Activated CD4-positive, alpha-beta T cell treated with anti-CD3 and anti-CD28 coated beads, Interleukin-10, Interleukin-2, amounts not matched to agents 100 ng/mL and 50 ng/mL, durations not matched to agents 16 hours and 8 hours (primary cell): ENCODE measurements at regions not wholly inside any gene's neighbourhood (a gene's known extent, or its start where the extent isn't known, plus 50 kb on each side); places are given as distances from the start of the nearest gene placed in this dataset.

Experiments used
- DNase-seq: peaks from one replicate; pipeline ENCODE4 v3.0.0-alpha.2; 2020

DNA sequence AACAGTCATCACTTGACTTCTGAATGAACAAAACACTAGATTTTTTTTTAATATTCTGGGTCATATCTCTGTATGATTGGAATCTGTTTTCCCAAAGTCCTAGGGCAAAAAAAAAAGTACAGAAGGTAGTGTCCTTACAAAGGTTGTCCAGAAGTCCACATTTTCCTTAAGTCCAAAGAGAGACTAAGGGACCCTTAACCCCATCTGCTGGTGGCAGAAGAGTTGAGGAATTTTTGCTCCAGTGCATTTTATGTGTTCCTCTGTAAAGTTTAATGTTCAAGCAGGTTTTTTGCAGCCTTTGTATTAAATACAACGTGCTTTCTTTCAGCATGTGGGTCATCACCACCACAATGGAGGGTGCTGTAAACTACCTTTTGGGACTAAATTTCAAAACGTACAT is 215.9 kb downstream of the SP3 start:
- DNase-seq, result no peak

DNA sequence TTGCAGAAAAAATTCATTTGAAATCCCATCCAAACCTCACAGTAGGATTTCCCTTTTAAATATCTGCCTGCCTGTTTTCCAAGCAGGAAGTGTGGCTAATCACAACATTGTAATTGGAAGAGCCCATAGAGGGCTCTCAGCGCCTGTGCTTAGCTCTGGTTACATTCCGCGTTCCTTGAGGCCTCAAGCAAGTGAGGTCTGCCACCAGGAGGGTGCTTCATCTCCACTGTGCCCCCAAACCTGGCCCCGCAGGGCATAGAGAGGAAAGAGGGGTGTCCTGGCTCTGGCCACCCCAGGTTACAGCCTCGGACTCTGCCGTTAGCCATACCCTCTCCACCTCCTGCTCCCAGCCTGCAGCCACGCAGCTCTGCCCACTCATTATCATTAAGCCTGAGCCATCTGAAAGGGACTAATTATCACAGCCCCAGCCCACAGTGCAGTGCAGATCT is 214.8 kb downstream of the SP3 start:
- DNase-seq, result no peak

GRCh38 chr2:173750831-173751230 is 214.3 kb downstream of the SP3 start:
- no peak for DNase-seq

- DNase-seq, result no peak
Observed at GRCh38 chr2:173751245-173751975, 213.8 kb downstream of the SP3 start.

DNA sequence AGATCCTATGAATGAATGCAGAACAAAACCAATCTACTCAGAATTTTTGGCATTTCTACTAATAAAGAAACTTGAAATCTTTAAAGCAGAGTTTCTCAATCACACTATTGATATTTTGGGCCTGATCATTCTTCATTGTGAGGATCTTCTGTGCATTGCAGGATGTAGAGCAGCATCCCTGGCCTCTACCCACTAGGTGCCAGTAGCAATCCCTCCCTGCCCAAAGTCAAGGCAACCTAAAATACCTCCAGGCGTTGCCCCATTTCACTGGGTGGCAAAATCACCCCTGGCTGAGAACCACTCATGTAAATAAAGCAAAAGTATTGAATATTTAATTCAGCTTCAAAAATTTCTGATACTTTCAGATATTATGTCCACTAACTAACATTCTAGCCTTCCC is 213.0 kb downstream of the SP3 start:
- DNase-seq, result no peak

DNA sequence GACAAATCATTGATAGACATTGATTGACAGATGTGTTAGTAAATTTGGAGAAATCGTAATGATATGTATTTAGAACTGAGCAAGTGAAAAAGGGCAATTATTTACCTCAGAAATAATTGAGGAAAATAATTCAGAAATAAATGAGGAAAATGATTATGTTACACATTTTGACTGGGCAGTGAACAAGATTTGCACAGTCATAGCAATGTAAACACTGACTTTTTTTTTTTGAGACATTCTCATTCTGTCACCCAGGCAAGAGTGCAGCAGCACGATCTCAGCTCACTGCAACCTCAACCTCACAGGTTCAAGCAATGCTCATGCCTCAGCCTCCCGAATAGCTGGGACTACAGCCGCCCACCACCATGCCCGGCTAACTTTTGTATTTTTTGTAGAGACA is 211.7 kb downstream of the SP3 start:
- no peak for DNase-seq

GRCh38 chr2:173754165-173754564 is 211.0 kb downstream of the SP3 start:
- no peak for DNase-seq

GRCh38 chr2:173754837-173755236 is 210.3 kb downstream of the SP3 start:
- no peak for DNase-seq

GRCh38 chr2:173755798-173756197 is 209.4 kb downstream of the SP3 start:
- DNase-seq, result no peak

DNA sequence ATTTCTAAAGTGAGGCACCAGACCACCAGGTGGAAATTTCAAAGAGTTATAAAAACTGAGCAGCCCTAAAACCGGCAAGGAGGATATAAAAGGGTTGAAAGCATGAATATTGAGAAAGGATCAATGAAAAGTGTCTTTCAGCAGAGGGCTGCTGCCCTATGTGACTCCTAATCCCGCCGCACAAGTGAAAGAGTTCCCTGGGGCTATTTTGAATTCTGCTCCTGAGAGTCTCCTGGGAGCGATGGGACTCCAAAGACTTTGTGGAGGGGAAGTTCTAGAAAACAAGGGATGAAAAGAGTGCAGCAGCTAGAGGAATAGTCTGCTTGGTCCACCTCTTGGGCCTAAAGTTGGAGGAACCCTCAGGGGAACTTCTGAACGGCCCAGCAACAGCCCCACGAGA is 205.2 kb downstream of the SP3 start:
- DNase-seq, result no peak

- no peak for DNase-seq
Observed at GRCh38 chr2:173760553-173760952, 204.6 kb downstream of the SP3 start.

GRCh38 chr2:173761603-173762119 is 203.5 kb downstream of the SP3 start:
- DNase-seq, result no peak

DNA sequence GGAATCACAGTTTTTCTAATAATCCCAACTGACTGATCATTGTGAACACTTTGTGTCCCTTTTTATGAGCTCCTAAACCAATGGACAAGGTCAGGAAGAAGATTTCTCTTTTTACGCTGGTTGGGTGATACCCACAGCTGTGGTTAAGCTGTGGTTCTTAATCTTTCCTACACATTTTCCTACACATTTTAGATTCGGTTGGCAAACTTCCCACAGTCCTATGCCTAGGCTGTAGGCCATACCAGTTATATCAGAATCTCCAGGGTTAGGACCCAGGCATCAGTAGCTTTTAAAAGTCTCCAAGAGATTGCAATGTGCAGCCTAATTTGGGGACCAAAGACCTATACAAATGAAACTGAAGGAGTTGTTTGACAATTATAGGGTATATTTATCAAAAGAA is 203.0 kb downstream of the SP3 start:
- DNase-seq, result no peak

GRCh38 chr2:173762864-173763263 is 202.3 kb downstream of the SP3 start:
- DNase-seq, result no peak

- no peak for DNase-seq
Observed at GRCh38 chr2:173763641-173764040, 201.5 kb downstream of the SP3 start.

DNA sequence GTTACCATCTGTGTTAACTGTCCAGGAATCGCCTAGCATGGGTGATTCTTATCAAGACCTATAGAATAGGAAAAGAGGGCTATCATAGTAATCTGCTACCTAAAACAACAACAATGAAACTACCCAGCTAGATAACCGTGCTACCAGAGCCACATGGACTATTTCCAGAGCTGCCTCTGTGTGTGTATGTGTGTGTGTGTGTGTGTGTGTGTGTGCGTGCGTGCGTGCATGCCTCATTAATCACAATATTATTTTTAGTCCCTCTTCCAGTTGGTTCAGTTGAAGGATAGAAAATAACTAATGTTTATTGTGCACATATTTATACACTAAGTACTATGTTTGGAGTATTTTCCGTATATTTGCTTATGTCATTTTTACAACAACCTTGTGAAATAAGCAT is 201.1 kb downstream of the SP3 start:
- DNase-seq, result no peak

DNA sequence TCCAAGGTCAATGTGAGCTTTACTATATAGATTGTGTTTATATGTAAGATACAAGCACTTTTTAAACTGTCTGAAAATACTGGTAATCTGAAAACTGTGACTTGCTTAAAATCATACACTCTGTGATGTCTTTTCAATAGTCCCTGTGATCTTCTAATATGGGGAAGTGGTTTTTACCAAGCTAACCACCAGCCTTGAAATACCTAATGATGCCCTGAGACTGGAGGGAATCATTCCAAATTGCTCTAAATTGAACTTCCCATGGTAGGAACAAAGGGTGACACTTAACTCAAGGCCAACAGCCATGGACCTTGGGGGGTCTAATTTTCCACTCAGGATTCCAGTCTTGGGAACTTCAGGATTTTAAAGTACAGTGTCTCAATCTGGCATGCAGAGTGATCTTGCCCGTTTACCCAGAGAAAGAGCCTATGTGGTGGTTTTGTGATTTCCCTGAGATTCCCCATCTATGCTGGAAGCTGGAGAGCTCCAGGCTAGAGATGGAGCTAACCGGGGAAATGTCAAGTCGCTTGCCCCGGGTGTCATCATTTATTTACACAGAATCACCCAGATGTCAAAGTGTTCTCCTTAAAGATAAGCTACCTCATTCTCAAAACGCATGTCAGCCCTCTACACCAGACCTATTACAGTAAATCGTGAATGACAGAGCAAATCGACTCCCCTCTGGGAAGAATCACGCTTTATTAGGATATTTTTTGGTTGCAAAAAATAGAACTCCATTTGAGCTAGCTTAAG is 198.5 kb downstream of the SP3 start:
- DNase-seq, result no peak

DNA sequence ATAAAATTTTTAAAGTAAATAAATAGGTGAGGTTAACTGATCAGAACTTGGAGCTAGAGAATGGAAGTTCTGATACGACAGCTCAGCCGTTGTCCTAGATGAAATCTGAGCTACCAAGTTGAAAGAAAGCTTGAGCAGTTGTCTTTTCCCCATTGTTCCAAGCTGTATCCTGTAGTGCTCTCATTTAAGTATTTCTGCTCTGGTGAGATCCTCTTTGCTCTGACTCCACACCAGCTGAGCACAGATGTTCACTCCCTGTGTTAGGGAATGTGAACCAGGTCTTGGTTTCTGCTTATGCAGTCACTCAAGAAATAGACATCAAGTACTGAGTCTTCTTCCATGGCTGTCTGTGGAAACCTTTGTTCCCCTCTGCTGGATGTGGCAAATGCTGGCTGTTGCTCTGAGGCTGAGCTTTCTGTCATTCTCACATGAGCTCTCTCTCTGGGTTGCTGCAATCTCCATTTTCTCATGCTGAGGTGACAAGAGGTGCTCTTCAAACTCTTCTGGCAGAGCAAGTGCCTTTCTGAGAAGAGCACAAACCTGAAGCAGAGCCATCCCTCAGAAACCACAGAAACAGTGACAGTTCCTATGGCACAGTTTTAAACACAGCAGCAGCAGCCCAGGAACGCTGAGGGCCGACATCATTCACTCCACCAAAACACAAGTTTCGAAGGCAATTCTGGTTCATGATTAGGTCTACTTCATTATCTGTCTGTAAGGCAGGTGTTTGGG is 194.1 kb downstream of the SP3 start:
- DNase-seq, result no peak

DNA sequence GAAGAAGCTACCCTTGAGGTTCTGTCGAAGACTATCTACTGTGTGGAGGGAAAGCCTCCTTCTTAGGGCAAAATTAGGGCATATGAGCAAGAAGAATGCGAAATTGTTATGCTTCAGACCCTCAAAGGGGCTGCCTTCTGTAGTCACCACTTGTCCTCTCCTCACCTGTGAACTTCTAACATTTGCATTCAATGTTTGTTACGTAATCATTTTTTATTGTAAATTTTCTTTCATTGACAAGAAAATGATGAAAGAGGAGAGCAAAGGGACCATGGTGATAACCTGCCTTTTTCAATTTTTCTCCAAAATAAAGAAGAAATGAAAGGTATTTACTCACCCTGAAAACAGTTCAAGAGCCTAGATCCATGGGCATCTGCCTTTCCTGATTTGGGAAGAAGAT is 193.0 kb downstream of the SP3 start:
- no peak for DNase-seq

GRCh38 chr2:173773076-173773475 is 192.1 kb downstream of the SP3 start:
- no peak for DNase-seq

- no peak for DNase-seq
Observed at GRCh38 chr2:173775440-173775839, 189.7 kb downstream of the SP3 start.

DNA sequence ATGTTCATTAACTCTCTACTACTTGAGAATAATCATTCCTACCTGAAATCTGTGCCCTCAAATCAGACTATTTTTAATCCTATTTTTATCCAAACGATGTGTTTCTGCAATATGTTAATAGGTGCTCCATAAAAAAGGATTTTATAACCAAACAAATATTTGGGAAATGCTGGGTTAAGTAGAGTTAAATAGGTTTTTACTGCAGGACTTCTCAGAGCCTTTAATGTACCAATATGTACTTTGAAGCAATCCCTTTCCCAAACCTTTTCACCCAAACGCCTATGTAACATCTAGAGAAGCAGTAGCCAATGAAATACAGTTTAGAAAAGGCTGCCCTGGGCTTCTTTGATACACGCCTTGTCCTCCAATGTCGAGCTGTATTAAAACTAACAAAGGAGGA is 182.5 kb downstream of the SP3 start:
- no peak for DNase-seq

DNA sequence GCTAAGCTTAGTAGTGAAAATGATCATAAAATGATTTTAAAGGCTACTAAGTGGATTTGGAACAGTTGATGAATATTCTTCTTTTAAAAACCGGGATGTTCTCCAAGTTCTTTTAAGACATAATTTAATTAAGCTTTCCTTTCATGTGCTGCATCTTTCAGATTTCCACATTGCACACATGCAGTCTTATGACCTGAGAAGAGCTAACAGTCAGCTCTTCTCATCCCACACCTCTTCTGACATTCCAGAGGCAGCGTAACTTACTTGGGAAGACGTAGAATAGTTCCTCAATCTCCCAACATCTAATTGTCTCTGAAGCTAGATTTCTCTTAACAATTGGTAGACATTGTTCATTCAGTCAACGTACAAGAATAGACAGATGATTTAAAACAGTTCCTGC is 181.8 kb downstream of the SP3 start:
- no peak for DNase-seq

DNA sequence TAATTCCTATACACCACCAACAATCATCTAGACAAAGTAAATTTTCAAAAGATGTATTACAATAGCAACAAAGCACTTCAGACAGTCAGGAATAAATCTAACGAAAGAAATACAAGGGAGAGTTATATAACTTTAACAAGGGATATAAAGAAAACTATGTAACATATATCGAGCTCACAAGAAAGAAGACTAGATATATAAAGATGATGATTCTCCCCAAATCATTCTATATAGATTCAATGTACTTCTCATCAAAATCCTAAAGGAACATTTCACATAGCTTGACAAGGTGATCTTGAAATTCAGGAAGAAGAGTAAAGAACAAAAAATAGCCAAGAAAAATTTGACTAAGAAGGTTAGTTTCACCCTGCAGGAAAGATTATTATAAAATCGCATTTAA is 179.4 kb downstream of the SP3 start:
- no peak for DNase-seq
